ENCODE measurements at regions not wholly inside any gene's neighbourhood (a gene's known extent, or its start where the extent isn't known, plus 50 kb on each side); places are given as distances from the start of the nearest gene placed in this dataset.

- Histone ChIP-seq H3K27me3 (ENCODE audit: control insufficient read depth, insufficient read depth, low read length) (no peaks in the 10 kb centered on the region), H2AK5ac (ENCODE audit: low read depth, low read length) (no peak overlapping the region), H2BK120ac (ENCODE audit: low read depth, low read length) (no peak overlapping the region), H3K4me1 (ENCODE audit: control insufficient read depth, insufficient read depth, low read length) (peaks cover 6% of the 10 kb centered on the region), H4K20me1 (ENCODE audit: insufficient read depth, low read length) (no peaks in the 10 kb centered on the region), H3K18ac (ENCODE audit: low read depth, low read length) (no peak overlapping the region), H3K79me1 (ENCODE audit: low read depth in 1 of 2, low read length in 2 of 2) (no peaks in the 10 kb centered on the region), H3K9ac (ENCODE audit: low read depth, low read length) (no peak overlapping the region), H4K91ac (ENCODE audit: insufficient read depth, low read depth, low read length) (no peak overlapping the region), H2BK5ac (ENCODE audit: low read depth, low read length, poor library complexity, severe bottlenecking) (no peak overlapping the region), H2BK15ac (ENCODE audit: low read depth, low read length) (no peak overlapping the region), H2AFZ (replicated peaks; ENCODE audit: low read length, poor library complexity) (no peak overlapping the region), H4K5ac (ENCODE audit: low read depth, low read length) (no peak overlapping the region), H3K9me1 (ENCODE audit: insufficient read depth, low read length) (peaks cover 10% of the 10 kb centered on the region), H3K4ac (ENCODE audit: low read depth, low read length) (no peak overlapping the region), H3K4me3 (ENCODE audit: insufficient read depth, low read depth, low read length) (no peak overlapping the region), H3K56ac (ENCODE audit: extremely low read depth, insufficient read depth, low read length) (no peak overlapping the region), H3K27ac (ENCODE audit: insufficient read depth, low read length) (no peak overlapping the region), H3K14ac (replicated peaks; ENCODE audit: low read depth, low read length) (no peak overlapping the region), H3K36me3 (ENCODE audit: control insufficient read depth, insufficient read depth, low read length) (no peaks in the 10 kb centered on the region), H3K9me3 (ENCODE audit: control insufficient read depth, insufficient read depth, low read length) (0 out of 2 replicates have a peak, but pooled peaks cover 1% of the 10 kb centered on the region), H3K23ac (ENCODE audit: low read depth, low read length) (no peak overlapping the region), H3K4me2 (ENCODE audit: low read depth, low read length) (no peak overlapping the region), H2BK20ac (ENCODE audit: low read depth, low read length) (no peak overlapping the region), H2AK9ac (replicated peaks; ENCODE audit: low read depth, low read length, poor library complexity) (no peak overlapping the region), H4K8ac (ENCODE audit: low read depth in 2 of 2, low read length in 2 of 2) (no peak overlapping the region)
- POLR2A ChIA-PET (ENCODE audit: unreplicated experiment), result no interaction called here
- ATAC-seq (ENCODE audit: low read depth) (no peak), DNase-seq (no peak)
- intact Hi-C loops (cut with micrococcal nuclease), result no loop called here
- no peak for TF ChIP-seq MAFK (IDR thresholded peaks at IDR 0.05; ENCODE audit: low read depth, low read length)
- TF ChIP-seq MXI1 (IDR thresholded peaks at IDR 0.05; ENCODE audit: borderline replicate concordance, low read depth, low read length), result no peak
- TF ChIP-seq CHD1 (IDR thresholded peaks at IDR 0.05; ENCODE audit: low read depth, low read length), result no peak
- no peak for TF ChIP-seq RCOR1 (IDR thresholded peaks at IDR 0.05; ENCODE audit: insufficient replicate concordance, low read length)
- TF ChIP-seq ELK1 (IDR thresholded peaks at IDR 0.05; ENCODE audit: borderline replicate concordance, low read depth, low read length), result no peak
- TF ChIP-seq SMC3 (IDR thresholded peaks at IDR 0.05; ENCODE audit: low read depth, low read length), result no peak
- TF ChIP-seq RFX5 (IDR thresholded peaks at IDR 0.05; ENCODE audit: low read depth, low read length), result no peak
- no peak for TF ChIP-seq BHLHE40 (IDR thresholded peaks at IDR 0.05; ENCODE audit: low read depth, low read length)
- no peak for TF ChIP-seq CEBPB (IDR thresholded peaks at IDR 0.05; ENCODE audit: low read depth, low read length)
- TF ChIP-seq, protein P1, sequence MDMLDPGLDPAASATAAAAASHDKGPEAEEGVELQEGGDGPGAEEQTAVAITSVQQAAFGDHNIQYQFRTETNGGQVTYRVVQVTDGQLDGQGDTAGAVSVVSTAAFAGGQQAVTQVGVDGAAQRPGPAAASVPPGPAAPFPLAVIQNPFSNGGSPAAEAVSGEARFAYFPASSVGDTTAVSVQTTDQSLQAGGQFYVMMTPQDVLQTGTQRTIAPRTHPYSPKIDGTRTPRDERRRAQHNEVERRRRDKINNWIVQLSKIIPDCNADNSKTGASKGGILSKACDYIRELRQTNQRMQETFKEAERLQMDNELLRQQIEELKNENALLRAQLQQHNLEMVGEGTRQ (IDR thresholded peaks at IDR 0.05; ENCODE audit: low read depth, low read length), result no peak
- CTCF ChIA-PET, result no interaction called here
- WGBS, 2 experiments (ENCODE audit: extremely low coverage in 2 of 2, insufficient read length in 1 of 2), result 80% methylated on average over 2 of the region's 7 CpGs; no CpG with 5 or more reads in 1 of the 2 experiments
- in situ Hi-C loops (cut with MboI; ENCODE audit: low sequenced_read_pairs), result no loop called here
- BruUV-seq (replicated peaks), result no TSS peak
- dilution Hi-C loops (cut with HindIII; ENCODE audit: low sequenced_read_pairs, unreplicated experiment), result no loop called here
Measured at GRCh38 chr20:36082315-36082915, 72.1 kb upstream of the EPB41L1 start.

Data from IMR-90 (cell line).